Urinary bladder (tissue), 3 donors: ENCODE measurements at regions not wholly inside any gene's neighbourhood (a gene's known extent, or its start where the extent isn't known, plus 50 kb on each side); places are given as distances from the start of the nearest gene placed in this dataset.

Experiments
- DNase-seq: peaks from one replicate; pipeline ENCODE4 v3.0.0-alpha.2; 2015; ENCODE audit errors: extremely low spot score
- H3K27ac ChIP-seq: one replicate; pipeline ENCODE4 v1.5.1; 2013; ENCODE audit warnings: low read depth, mild to moderate bottlenecking, moderate library complexity
- H3K36me3 ChIP-seq: one replicate; pipeline ENCODE4 v1.6.1; 2013; ENCODE audit warnings: mild to moderate bottlenecking, moderate library complexity; ENCODE audit not compliant: insufficient read depth
- H3K4me1 ChIP-seq: one replicate; pipeline ENCODE4 v1.6.1; 2013; ENCODE audit warnings: mild to moderate bottlenecking, moderate library complexity; ENCODE audit not compliant: insufficient read depth
- H3K4me3 ChIP-seq: one replicate; pipeline ENCODE4 v1.5.1; 2013; ENCODE audit warnings: low read depth, low read length
- WGBS: extraction: QIAGEN DNeasy Blood & Tissue Kit; methylation state at CpG from one replicate; pipeline ENCODE4 v1.1.7; 2013; 5-methylcytosine and 5-hydroxymethylcytosine counted together
- donor health status: healthy with polysubstance abuse.
- donor health status: healthy.

- H3K36me3 ChIP-seq, result no peaks in the 10 kb centered on the region
- no peaks in the 10 kb centered on the region for H3K4me1 ChIP-seq
- H3K27ac ChIP-seq, result no peak overlapping the region
- no peak for DNase-seq
- no peak overlapping the region for H3K4me3 ChIP-seq
- 83% methylated on average over 4 of the region's 4 CpGs for WGBS
Measured at GRCh38 chr1:87568005-87568404, 239.3 kb downstream of the LMO4 start.

DNA sequence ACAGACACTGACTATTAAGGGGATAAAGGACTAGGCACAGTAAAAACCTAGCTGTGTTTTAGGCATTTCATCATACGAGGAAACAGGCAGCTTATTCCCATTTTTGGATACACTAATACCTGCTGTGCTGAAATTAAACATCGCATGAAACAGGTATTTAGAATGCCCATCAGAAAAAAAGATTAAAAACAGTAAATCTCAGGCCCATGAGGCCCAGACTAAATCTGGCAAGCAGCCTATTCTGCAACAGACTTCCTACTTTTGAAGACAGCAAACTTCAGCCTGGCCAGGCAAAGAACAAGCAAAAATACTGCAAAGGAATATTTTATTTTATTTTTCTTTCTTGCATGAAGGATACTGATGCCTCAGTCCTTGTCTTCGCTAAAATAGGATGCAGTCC is 240.2 kb downstream of the LMO4 start:
- Histone ChIP-seq H3K4me3 (no peak overlapping the region), H3K36me3 (no peaks in the 10 kb centered on the region), H3K4me1 (no peaks in the 10 kb centered on the region), H3K27ac (no peak overlapping the region)
- WGBS, result 81% methylated on average over 3 of the region's 3 CpGs
- DNase-seq, result no peak

DNA sequence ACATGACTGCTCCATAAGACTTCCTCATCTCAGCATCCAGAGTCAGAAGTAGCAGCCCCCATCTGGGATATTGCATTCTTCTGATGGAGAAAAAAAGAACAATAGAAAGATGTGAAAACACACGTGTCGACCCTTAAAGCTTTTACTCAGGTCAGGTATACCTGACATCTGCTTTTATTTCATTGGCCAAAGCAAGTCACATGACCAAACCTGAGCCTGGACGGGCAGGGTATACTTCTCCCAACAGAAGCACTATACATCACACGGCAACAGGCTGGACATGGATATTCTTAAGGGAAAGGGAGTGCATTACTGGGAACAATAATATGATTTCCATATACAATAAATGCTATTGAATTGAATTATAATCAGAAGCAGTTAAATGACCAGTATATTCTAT is 243.3 kb downstream of the LMO4 start:
- no peak for DNase-seq
- H3K4me1 ChIP-seq, result no peaks in the 10 kb centered on the region
- WGBS, result 89% methylated on average over 4 of the region's 4 CpGs

GRCh38 chr1:87572891-87573290 is 244.2 kb downstream of the LMO4 start:
- DNase-seq, result no peak

More for the DNA sequence above, 243.3 kb downstream of the LMO4 start:
- H3K36me3 ChIP-seq, result no peaks in the 10 kb centered on the region
- no peak overlapping the region for H3K4me3 ChIP-seq
- no peak overlapping the region for H3K27ac ChIP-seq

DNA sequence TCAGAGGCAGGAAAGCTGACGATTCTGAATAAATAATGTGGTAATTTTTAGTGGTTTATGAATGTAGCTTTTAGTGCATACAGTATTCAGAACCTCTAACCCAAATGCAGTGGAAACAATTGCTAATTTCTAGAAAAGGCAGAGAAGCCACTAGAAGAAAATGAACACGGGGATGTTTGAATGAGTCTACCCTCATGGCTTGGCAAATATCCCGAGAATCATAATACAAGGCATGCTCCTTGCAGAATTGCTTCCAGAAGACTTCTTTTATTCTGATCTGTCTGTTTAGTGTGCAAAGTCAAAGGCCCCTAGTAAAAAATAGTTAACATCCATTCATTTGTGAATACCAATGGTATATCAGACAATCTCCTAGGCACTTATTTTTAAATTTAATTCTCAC is 246.8 kb downstream of the LMO4 start:
- Histone ChIP-seq H3K36me3 (no peaks in the 10 kb centered on the region), H3K27ac (no peak overlapping the region), H3K4me3 (no peak overlapping the region), H3K4me1 (no peaks in the 10 kb centered on the region)
- 46% methylated on average over 3 of the region's 3 CpGs for WGBS
- DNase-seq, result no peak

More at GRCh38 chr1:87572891-87573290, 244.2 kb downstream of the LMO4 start:
- no peak overlapping the region for H3K27ac ChIP-seq
- H3K36me3 ChIP-seq, result no peaks in the 10 kb centered on the region
- WGBS, result 96% methylated on average over 2 of the region's 2 CpGs
- no peaks in the 10 kb centered on the region for H3K4me1 ChIP-seq
- no peak overlapping the region for H3K4me3 ChIP-seq

DNA sequence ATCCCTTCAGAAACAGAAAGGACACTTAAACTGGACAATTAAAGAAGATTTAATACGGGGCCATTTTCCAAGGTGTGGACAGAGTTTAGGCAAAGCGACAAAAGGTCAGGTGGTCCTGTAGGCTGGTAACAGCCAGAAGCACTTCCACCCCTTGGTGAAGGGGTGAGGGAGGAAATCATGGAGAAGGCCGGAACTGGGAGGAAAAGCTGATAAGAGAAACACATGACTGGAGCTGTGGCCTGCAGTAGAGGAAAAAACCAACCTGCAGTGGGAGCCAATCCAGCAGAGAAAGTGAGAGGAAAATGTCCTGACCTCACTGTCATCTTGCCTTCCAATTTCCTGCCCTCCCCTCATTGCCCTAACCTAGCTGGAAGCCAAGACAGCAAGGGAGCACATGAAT is 249.8 kb downstream of the LMO4 start:
- 27% methylated on average over 3 of the region's 3 CpGs for WGBS
- no peaks in the 10 kb centered on the region for H3K36me3 ChIP-seq
- H3K27ac ChIP-seq, result no peak overlapping the region
- DNase-seq, result no peak
- no peak overlapping the region for H3K4me3 ChIP-seq
- H3K4me1 ChIP-seq, result no peaks in the 10 kb centered on the region

- Histone ChIP-seq H3K4me3 (no peak overlapping the region), H3K36me3 (no peaks in the 10 kb centered on the region), H3K4me1 (no peaks in the 10 kb centered on the region), H3K27ac (no peak overlapping the region)
- DNase-seq, result no peak
- 33% methylated on average over 4 of the region's 4 CpGs for WGBS
Measured at GRCh38 chr1:87583459-87583858, 254.8 kb downstream of the LMO4 start.

- DNase-seq, result no peak
- WGBS, result 69% methylated on average over 1 of the region's 1 CpG
- Histone ChIP-seq H3K4me1 (no peaks in the 10 kb centered on the region), H3K36me3 (no peaks in the 10 kb centered on the region), H3K27ac (no peak overlapping the region), H3K4me3 (no peak overlapping the region)
Measured at GRCh38 chr1:87584586-87584985, 255.9 kb downstream of the LMO4 start.

DNA sequence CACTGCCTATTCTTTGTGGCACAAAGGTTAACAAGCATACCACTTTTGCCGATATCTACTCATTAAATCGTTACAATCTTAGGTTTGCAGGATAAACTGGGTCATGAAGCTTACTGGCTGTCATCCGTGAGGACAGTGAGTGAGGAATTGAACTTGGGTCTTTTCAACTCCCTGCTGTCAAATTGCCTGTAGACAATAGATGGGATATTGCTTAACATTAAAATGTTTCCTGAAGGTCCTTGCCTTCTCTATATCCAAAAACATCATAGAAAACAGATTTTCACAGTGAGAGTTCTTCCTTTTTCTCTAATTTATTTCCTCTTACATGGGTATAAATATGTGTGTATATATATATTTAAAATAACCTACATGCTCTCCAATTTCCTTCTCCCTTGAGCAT is 257.8 kb downstream of the LMO4 start:
- DNase-seq, result no peak
- WGBS, result 66% methylated on average over 3 of the region's 3 CpGs
- Histone ChIP-seq H3K4me1 (no peaks in the 10 kb centered on the region), H3K4me3 (no peak overlapping the region), H3K36me3 (no peaks in the 10 kb centered on the region), H3K27ac (no peak overlapping the region)

DNA sequence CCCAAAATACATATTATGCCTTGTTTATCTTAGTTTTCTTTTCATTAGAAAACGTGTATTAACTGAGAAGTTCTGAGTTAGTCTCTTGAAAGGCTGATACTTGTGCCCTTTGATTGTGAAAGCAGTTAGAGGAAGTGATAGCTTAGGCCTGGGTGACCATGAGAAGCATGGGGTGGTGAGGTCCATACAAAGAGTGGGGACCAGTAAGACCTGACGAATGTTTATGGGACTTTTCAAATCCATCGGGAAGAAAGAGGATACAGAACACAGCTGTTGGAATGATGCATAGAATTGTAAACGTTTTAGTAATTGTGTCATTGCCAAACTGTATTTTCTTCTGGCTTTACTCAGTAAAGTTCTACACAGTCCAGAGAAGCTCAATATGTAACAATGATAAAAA is 259.8 kb downstream of the LMO4 start:
- H3K4me1 ChIP-seq, result no peaks in the 10 kb centered on the region
- no peak overlapping the region for H3K27ac ChIP-seq
- H3K4me3 ChIP-seq, result no peak overlapping the region
- no peaks in the 10 kb centered on the region for H3K36me3 ChIP-seq
- DNase-seq, result no peak
- 28% methylated on average over 4 of the region's 4 CpGs for WGBS

GRCh38 chr1:87591492-87591891 is 262.8 kb downstream of the LMO4 start:
- Histone ChIP-seq H3K4me3 (no peak overlapping the region), H3K27ac (no peak overlapping the region), H3K36me3 (no peaks in the 10 kb centered on the region), H3K4me1 (no peaks in the 10 kb centered on the region)
- WGBS, result 72% methylated on average over 6 of the region's 6 CpGs
- no peak for DNase-seq

DNA sequence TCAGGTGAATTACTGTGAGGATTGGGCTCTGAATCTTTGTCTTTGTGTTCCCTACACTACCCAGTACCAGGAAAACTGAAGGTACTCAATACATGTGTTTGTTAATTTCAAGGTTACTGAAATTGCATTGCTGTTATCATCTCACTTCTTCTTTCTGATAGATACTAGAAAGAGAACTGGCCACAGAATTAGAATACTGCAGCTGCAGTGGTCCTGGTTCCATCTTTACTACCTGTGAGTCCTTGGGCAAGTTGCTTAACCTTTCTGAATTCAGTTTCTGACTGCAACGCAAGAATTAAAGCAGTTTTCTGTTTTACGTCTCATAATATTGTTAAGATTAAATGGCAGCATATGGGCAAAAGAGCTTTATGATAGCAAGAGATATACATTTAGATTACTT is 263.5 kb downstream of the LMO4 start:
- H3K4me3 ChIP-seq, result no peak overlapping the region
- H3K27ac ChIP-seq, result no peak overlapping the region
- WGBS, result 95% methylated on average over 2 of the region's 2 CpGs
- no peaks in the 10 kb centered on the region for H3K4me1 ChIP-seq
- DNase-seq, result no peak
- no peaks in the 10 kb centered on the region for H3K36me3 ChIP-seq

- Histone ChIP-seq H3K4me3 (no peak overlapping the region), H3K36me3 (no peaks in the 10 kb centered on the region), H3K4me1 (no peaks in the 10 kb centered on the region), H3K27ac (no peak overlapping the region)
- WGBS, result 19% methylated on average over 8 of the region's 8 CpGs
- no peak for DNase-seq
Measured at GRCh38 chr1:87594736-87595383, 266.2 kb downstream of the LMO4 start.

DNA sequence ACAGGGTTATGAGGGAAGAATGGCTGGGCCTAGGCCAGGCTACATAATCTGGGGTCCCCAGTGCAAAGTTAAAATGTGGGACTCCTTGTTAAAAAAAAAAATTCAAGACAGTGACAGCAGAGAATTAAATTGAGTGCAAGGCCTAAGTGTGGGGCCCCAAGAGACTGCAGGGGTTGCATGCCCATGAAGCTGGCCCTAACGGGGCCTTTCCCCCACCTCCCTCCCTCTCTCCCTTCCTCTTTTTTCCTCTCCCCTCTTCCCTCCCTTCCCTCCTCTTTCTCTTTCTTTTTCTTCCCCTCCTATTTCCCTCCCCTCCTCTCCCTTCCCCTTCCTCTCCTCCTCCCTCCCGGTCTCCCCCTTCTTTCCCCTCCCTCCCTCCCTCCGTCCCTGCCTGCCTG is 266.7 kb downstream of the LMO4 start:
- 37% methylated on average over 3 of the region's 3 CpGs for WGBS
- Histone ChIP-seq H3K4me1 (no peaks in the 10 kb centered on the region), H3K4me3 (no peak overlapping the region), H3K27ac (no peak overlapping the region), H3K36me3 (no peaks in the 10 kb centered on the region)
- no peak for DNase-seq

GRCh38 chr1:87598429-87598828 is 269.7 kb downstream of the LMO4 start:
- WGBS, result 72% methylated on average over 3 of the region's 3 CpGs
- Histone ChIP-seq H3K4me3 (no peak overlapping the region), H3K4me1 (no peaks in the 10 kb centered on the region), H3K27ac (no peak overlapping the region), H3K36me3 (no peaks in the 10 kb centered on the region)
- DNase-seq, result no peak
